Ishikawa (cell line): ENCODE measurements at regions not wholly inside any gene's neighbourhood (a gene's known extent, or its start where the extent isn't known, plus 50 kb on each side); places are given as distances from the start of the nearest gene placed in this dataset.

ENCODE experiments used
- CEBPB ChIP-seq: IDR thresholded peaks from 2 replicates; pipeline ENCODE4 v1.6.1; 2012
- CREB1 ChIP-seq: IDR thresholded peaks from 2 replicates; pipeline ENCODE4 v1.6.1; 2012; ENCODE audit warnings: low read depth
- EGR1 ChIP-seq: IDR thresholded peaks from 2 replicates; pipeline ENCODE4 v1.6.1; 2012
- EP300 ChIP-seq: IDR thresholded peaks from 2 replicates; pipeline ENCODE4 v1.6.1; 2012; ENCODE audit warnings: borderline replicate concordance
- FOXM1 ChIP-seq: IDR thresholded peaks from 2 replicates; pipeline ENCODE4 v1.6.1; 2012; ENCODE audit warnings: low read depth, borderline replicate concordance
- MAX ChIP-seq: IDR thresholded peaks from 2 replicates; pipeline ENCODE4 v1.6.1; 2012
- NFIC ChIP-seq: IDR thresholded peaks from 2 replicates; pipeline ENCODE4 v1.6.1; 2012
- RAD21 ChIP-seq: IDR thresholded peaks from 2 replicates; pipeline ENCODE4 v1.6.1; 2012; ENCODE audit warnings: low read depth
- TAF1 ChIP-seq: IDR thresholded peaks from 2 replicates; pipeline ENCODE4 v1.6.1; 2012; ENCODE audit warnings: low read depth, mild to moderate bottlenecking
- TCF12 ChIP-seq: IDR thresholded peaks from 2 replicates; pipeline ENCODE4 v1.6.1; 2012; ENCODE audit warnings: low read depth
- TEAD4 ChIP-seq: IDR thresholded peaks from 2 replicates; pipeline ENCODE4 v1.6.1; 2012
- USF1 ChIP-seq: IDR thresholded peaks from 2 replicates; pipeline ENCODE4 v1.6.1; 2012
- YY1 ChIP-seq: IDR thresholded peaks from 2 replicates; pipeline ENCODE4 v1.6.1; 2012; ENCODE audit warnings: low read depth
- ZBTB7A ChIP-seq: IDR thresholded peaks from 2 replicates; pipeline ENCODE4 v1.6.1; 2012; ENCODE audit warnings: low read depth
- TF ChIP-seq, protein P1 (sequence below): IDR thresholded peaks from 2 replicates; pipeline ENCODE4 v1.6.1; 2012; ENCODE audit warnings: low read depth, mild to moderate bottlenecking

DNA sequence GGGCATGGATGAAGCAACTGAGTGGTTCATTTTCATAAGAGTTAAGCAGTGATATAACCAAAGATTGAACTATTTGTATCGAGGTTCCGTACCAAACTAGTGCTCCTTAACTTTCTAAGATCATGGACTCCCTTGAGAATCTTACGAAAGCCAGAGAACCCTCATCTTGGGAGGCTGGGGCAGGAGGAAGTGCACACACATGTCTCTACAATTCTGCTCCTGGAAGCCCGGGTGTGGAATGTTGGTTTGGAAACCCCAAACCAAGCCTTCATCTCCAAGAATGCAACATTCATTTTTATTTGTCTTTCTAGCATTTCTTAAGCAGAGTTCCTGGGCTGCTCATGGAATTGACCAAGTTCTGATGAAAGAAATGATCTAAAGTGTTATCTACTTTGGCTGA is 215.0 kb upstream of the PRNP start:
- TF ChIP-seq NFIC, result no peak
- no peak for TF ChIP-seq USF1
- TF ChIP-seq TEAD4, result no peak
- TF ChIP-seq EGR1, result no peak

GRCh38 chr20:4470375-4470774 is 215.9 kb upstream of the PRNP start:
- TF ChIP-seq MAX (no peak), ZBTB7A (no peak), EP300 (no peak), RAD21 (no peak), CEBPB (no peak), EGR1 (no peak)

DNA sequence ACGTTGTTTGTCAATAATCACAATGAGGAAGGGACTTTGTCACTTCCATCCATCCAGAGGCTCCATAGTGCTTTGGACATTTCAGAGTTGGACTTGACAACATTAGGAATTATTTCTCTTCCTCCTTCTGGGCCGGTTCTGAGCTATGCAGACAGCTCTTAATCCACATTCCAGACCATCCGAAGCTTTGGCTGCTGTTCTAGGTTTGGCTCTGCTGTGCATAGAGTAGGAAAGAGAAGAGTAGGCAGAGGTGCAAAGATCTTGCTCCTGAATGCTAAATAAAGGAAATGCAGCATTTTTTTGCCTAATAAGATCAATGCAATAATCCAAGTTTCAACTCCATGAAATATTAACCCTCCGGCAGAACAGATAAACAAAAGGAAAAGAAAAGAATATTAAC is 216.3 kb upstream of the PRNP start:
- TF ChIP-seq ZBTB7A, result no peak
- TF ChIP-seq CEBPB, result no peak
- no peak for TF ChIP-seq EGR1
- TF ChIP-seq RAD21, result no peak
- TF ChIP-seq FOXM1, result no peak
- no peak for TF ChIP-seq TEAD4
- TF ChIP-seq MAX, result no peak

DNA sequence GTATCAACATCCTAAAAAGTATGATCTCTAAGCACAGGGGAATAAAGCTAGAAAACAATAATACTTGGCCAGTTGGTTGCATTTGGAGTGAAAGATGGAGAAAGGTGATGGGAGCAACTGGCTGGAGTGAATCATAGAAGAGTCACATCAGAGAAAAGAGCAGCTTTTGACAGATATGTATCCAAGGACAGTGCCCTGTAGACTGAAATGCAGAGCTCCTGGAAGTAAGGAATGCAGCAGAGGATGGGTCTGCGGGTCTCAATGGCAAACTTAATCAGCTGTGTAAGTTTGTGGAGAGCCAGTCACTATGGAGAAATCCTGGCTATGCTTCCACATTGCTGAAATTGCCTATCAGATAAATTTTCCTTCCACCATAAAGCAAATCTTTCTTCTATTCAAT is 218.1 kb upstream of the PRNP start:
- TF ChIP-seq CREB1, result no peak
- TF ChIP-seq, protein P1, sequence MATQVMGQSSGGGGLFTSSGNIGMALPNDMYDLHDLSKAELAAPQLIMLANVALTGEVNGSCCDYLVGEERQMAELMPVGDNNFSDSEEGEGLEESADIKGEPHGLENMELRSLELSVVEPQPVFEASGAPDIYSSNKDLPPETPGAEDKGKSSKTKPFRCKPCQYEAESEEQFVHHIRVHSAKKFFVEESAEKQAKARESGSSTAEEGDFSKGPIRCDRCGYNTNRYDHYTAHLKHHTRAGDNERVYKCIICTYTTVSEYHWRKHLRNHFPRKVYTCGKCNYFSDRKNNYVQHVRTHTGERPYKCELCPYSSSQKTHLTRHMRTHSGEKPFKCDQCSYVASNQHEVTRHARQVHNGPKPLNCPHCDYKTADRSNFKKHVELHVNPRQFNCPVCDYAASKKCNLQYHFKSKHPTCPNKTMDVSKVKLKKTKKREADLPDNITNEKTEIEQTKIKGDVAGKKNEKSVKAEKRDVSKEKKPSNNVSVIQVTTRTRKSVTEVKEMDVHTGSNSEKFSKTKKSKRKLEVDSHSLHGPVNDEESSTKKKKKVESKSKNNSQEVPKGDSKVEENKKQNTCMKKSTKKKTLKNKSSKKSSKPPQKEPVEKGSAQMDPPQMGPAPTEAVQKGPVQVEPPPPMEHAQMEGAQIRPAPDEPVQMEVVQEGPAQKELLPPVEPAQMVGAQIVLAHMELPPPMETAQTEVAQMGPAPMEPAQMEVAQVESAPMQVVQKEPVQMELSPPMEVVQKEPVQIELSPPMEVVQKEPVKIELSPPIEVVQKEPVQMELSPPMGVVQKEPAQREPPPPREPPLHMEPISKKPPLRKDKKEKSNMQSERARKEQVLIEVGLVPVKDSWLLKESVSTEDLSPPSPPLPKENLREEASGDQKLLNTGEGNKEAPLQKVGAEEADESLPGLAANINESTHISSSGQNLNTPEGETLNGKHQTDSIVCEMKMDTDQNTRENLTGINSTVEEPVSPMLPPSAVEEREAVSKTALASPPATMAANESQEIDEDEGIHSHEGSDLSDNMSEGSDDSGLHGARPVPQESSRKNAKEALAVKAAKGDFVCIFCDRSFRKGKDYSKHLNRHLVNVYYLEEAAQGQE, result no peak
- no peak for TF ChIP-seq YY1
- no peak for TF ChIP-seq RAD21
- TF ChIP-seq EGR1, result no peak
- TF ChIP-seq FOXM1, result no peak
- no peak for TF ChIP-seq NFIC
- TF ChIP-seq USF1, result no peak
- TF ChIP-seq CEBPB, result no peak
- no peak for TF ChIP-seq EP300
- TF ChIP-seq MAX, result no peak

- peak; percentile 34; the same call in 1 of the 2 replicates for TF ChIP-seq CEBPB
- TF ChIP-seq TEAD4, result no peak
- TF ChIP-seq MAX, result no peak
- TF ChIP-seq EGR1, result no peak
- no peak for TF ChIP-seq YY1
Observed at GRCh38 chr20:4465855-4466545, 216.9 kb upstream of the ADRA1D start.

DNA sequence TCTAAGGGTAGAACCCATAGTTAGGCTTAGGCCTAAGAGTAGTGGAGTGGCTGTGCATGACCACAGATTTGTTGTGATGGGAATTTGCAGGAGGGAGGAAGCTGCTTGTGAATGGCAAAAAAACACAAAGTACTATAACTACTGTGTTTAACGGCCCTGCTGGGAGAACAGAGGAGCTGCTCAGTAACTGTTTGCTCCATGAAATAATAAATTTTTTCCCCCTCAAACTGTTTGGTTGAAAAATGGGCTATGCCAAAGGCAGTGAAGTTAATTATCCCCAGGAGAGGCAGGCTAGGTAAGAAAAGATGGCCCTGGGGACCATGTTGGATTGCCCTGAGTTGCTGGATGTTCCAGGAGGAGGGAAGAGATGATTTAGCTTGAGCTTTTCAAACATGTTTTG is 216.1 kb upstream of the ADRA1D start:
- TF ChIP-seq MAX (no peak), TEAD4 (no peak), USF1 (no peak), RAD21 (no peak), ZBTB7A (no peak), TAF1 (no peak), CEBPB (no peak), YY1 (no peak), CREB1 (no peak), FOXM1 (no peak), TCF12 (no peak), NFIC (no peak), EP300 (no peak), EGR1 (no peak)
- TF ChIP-seq, protein P1, result no peak
